GM19328 (cell line): ENCODE measurements at regions not wholly inside any gene's neighbourhood (a gene's known extent, or its start where the extent isn't known, plus 50 kb on each side); places are given as distances from the start of the nearest gene placed in this dataset.
"Not testable (repeated sequence)": the region's sequence is repeated elsewhere in the genome, so short reads cannot be mapped to it uniquely, and the experiment has no call there.

ENCODE experiments used
- ATAC-seq: cut with Tn5 transposase; IDR thresholded peaks from one replicate; pipeline ENCODE4 v1.9.1; 2021; ENCODE audit warnings: mild to moderate bottlenecking, moderate library complexity; ENCODE audit not compliant: unreplicated experiment

- ATAC-seq, result no peak
Observed at GRCh38 chr2:129912871-129913694, 66.4 kb upstream of the RAB6C start.

GRCh38 chr2:129913695-129914495, 65.6 kb upstream of the RAB6C start:
- no peak for ATAC-seq

- ATAC-seq, result no peak
Observed at GRCh38 chr2:129914538-129915302, 64.7 kb upstream of the RAB6C start.

GRCh38 chr2:129915303-129915840, 64.1 kb upstream of the RAB6C start:
- no peak for ATAC-seq

GRCh38 chr2:129918604-129919003, 60.9 kb upstream of the RAB6C start:
- no peak for ATAC-seq

GRCh38 chr2:129922571-129923264, 56.7 kb upstream of the RAB6C start:
- ATAC-seq, result no peak

- ATAC-seq, result no peak
Observed at GRCh38 chr2:129923265-129924091, 56.0 kb upstream of the RAB6C start.

GRCh38 chr2:129924115-129924514, 55.4 kb upstream of the RAB6C start:
- ATAC-seq, result not testable (repeated sequence)

GRCh38 chr2:129925381-129925780, 54.1 kb upstream of the RAB6C start:
- no peak for ATAC-seq

- ATAC-seq, result no peak
Observed at GRCh38 chr2:129927696-129928095, 51.8 kb upstream of the RAB6C start.

GRCh38 chr2:129929321-129930290, 49.9 kb upstream of the RAB6C start:
- ATAC-seq, result no peak
